Transverse colon (tissue), 4 donors: ENCODE measurements at regions not wholly inside any gene's neighbourhood (a gene's known extent, or its start where the extent isn't known, plus 50 kb on each side); places are given as distances from the start of the nearest gene placed in this dataset.

Source experiments
- DNase-seq: peaks from one replicate; pipeline ENCODE4 v3.0.0-alpha.2; 2019
- H3K27ac ChIP-seq, 4 donors: fragments of 200-600 bp; sonication (generic); 2 replicates each; pipeline ENCODE4 v1.5.1; 2016 to 2018; ENCODE audit warnings: inconsistent platforms in 4 of 4
- H3K27me3 ChIP-seq: fragments of 200-600 bp; sonication (generic); 2 replicates; pipeline ENCODE4 v1.5.1; 2017; ENCODE audit warnings: inconsistent platforms
- H3K36me3 ChIP-seq, 4 donors: fragments of 200-600 bp; sonication (generic); 2 replicates each; pipeline ENCODE4 v1.5.1; 2017 to 2019; ENCODE audit warnings: inconsistent platforms in 4 of 4
- H3K4me1 ChIP-seq, 4 donors: fragments of 200-600 bp; sonication (generic); 2 replicates each; pipeline ENCODE4 v1.5.1; 2017 to 2020; ENCODE audit warnings: inconsistent platforms in 4 of 4
- H3K4me3 ChIP-seq, 4 donors: fragments of 200-600 bp; sonication (generic); 1 replicate in 1 of 4; 2 replicates in 3 of 4; pipeline versions ENCODE4 v1.5.1 to v1.6.1; 2017 to 2019; ENCODE audit warnings: inconsistent platforms in 4 of 4
- H3K9me3 ChIP-seq, 2 donors: fragments of 200-600 bp; sonication (generic); 2 replicates each; pipeline ENCODE4 v1.5.1; 2017 to 2019; ENCODE audit warnings: inconsistent platforms in 2 of 2
- CTCF ChIP-seq, 5 experiments: fragments of 200-600 bp in 3 of 5; fragments of 450-650 bp in 2 of 5; sonication (generic) in 3 of 5; IDR thresholded peaks; 1 replicate in 2 of 5; 2 replicates in 3 of 5; pipeline ENCODE4 v1.5.1; 2016 to 2017; ENCODE audit warnings: antibody characterized with exemption in 5 of 5, inconsistent platforms in 3 of 5, mild to moderate bottlenecking in 2 of 5, moderate library complexity in 1 of 5
- EP300 ChIP-seq: sonication (generic); formaldehyde crosslinking; IDR thresholded peaks from one replicate; pipeline ENCODE4 v1.6.1; 2017; ENCODE audit warnings: antibody characterized with exemption, low read depth
- POLR2A ChIP-seq: fragments of 450-650 bp; IDR thresholded peaks from one replicate; pipeline ENCODE4 v1.6.1; 2016; ENCODE audit warnings: antibody characterized with exemption, mild to moderate bottlenecking, moderate library complexity
- POLR2AphosphoS5 ChIP-seq, 3 donors: sonication (generic); formaldehyde crosslinking; IDR thresholded peaks; one replicate each; pipeline ENCODE4 v1.6.1; 2016; ENCODE audit warnings: antibody characterized with exemption in 3 of 3
- WGBS, 2 donors: methylation state at CpG; one replicate each; pipeline ENCODE4 v1.1.5; 2018; ENCODE audit warnings: low coverage in 1 of 2; 5-methylcytosine and 5-hydroxymethylcytosine counted together
- in situ Hi-C, 4 donors: fragments of 200-750 bp; cut with MboI; loops; one replicate each; pipeline versions ENCODE4 v1.15.0 to v1.15.1; 2017; ENCODE audit warnings: low sequenced_read_pairs in 3 of 4, low pct_ligation_motif_present in 1 of 4, low pct_unique_long_range_greater_than_20kb in 1 of 4
- intact Hi-C: fragments of 100-400 bp; cut with DNase I; formaldehyde crosslinking; loops from one replicate; pipeline ENCODE4 v1.15.1; 2023; ENCODE audit warnings: low total_unique reads

- no peak for DNase-seq
- WGBS, 2 donors = 80 to 95% methylated on average over 2 to 4 of the region's 4 CpGs
- in situ Hi-C loops (no loop called here), intact Hi-C loops (no loop called here)
- H3K27ac ChIP-seq = no peak overlapping the region
- no peaks in the 10 kb centered on the region for H3K36me3 ChIP-seq
- no peak overlapping the region for H3K4me3 ChIP-seq
- no peaks in the 10 kb centered on the region for H3K27me3 ChIP-seq
- H3K4me1 ChIP-seq = no peaks in the 10 kb centered on the region
- H3K9me3 ChIP-seq = no peaks in the 10 kb centered on the region
- TF ChIP-seq POLR2A (no peak), CTCF (IDR thresholded peaks at IDR 0.05) (no peak), EP300 (no peak), POLR2AphosphoS5 (IDR thresholded peaks at IDR 0.05) (no peak)
These were observed 148.1 kb upstream of the GATB start for GRCh38 chr4:151908734-151909497.

- Histone ChIP-seq H3K4me1 (no peaks in the 10 kb centered on the region), H3K4me3 (no peak overlapping the region), H3K27me3 (no peaks in the 10 kb centered on the region), H3K36me3 (no peaks in the 10 kb centered on the region), H3K27ac (no peak overlapping the region), H3K9me3 (no peaks in the 10 kb centered on the region)
- intact Hi-C loops = no loop called here
- 43 to 54% methylated on average over 2 to 3 of the region's 3 CpGs for whole genome bisulfite sequencing, 2 donors
- in situ Hi-C loops = no loop called here
- TF ChIP-seq EP300 (no peak), CTCF (IDR thresholded peaks at IDR 0.05) (no peak), POLR2AphosphoS5 (IDR thresholded peaks at IDR 0.05) (no peak), POLR2A (no peak)
- no peak for DNase-seq
These were observed 147.4 kb upstream of the GATB start for GRCh38 chr4:151908201-151908600.

- in situ Hi-C loops = no loop called here
- no peak for DNase-seq
- Histone ChIP-seq H3K27me3 (no peaks in the 10 kb centered on the region), H3K4me1 (no peaks in the 10 kb centered on the region), H3K4me3 (no peak overlapping the region), H3K36me3 (no peaks in the 10 kb centered on the region), H3K9me3 (no peaks in the 10 kb centered on the region), H3K27ac (no peak overlapping the region)
- WGBS, 2 donors = 63 to 68% methylated on average over 3 to 4 of the region's 4 CpGs
- intact Hi-C loops = no loop called here
- TF ChIP-seq CTCF (IDR thresholded peaks at IDR 0.05) (no peak), POLR2A (no peak), EP300 (no peak), POLR2AphosphoS5 (IDR thresholded peaks at IDR 0.05) (no peak)
These were observed 145.6 kb upstream of the GATB start for GRCh38 chr4:151906438-151906837.

GRCh38 chr4:151905197-151905596 lies 144.4 kb upstream of the GATB start:
- H3K4me1 ChIP-seq = no peaks in the 10 kb centered on the region
- intact Hi-C loops = no loop called here
- H3K36me3 ChIP-seq = no peaks in the 10 kb centered on the region
- H3K9me3 ChIP-seq = no peaks in the 10 kb centered on the region
- no peaks in the 10 kb centered on the region for H3K27me3 ChIP-seq
- in situ Hi-C loops = no loop called here
- TF ChIP-seq POLR2AphosphoS5 (IDR thresholded peaks at IDR 0.05) = no peak
- no peak for TF ChIP-seq CTCF (IDR thresholded peaks at IDR 0.05)
- no peak for TF ChIP-seq POLR2A
- no peak for TF ChIP-seq EP300
- H3K27ac ChIP-seq = no peak overlapping the region
- 29 to 38% methylated on average over 1 of the region's 1 CpG for WGBS, 2 donors
- no peak overlapping the region for H3K4me3 ChIP-seq
- DNase-seq = no peak
